LNCaP clone FGC (cell line): ENCODE measurements at regions not wholly inside any gene's neighbourhood (a gene's known extent, or its start where the extent isn't known, plus 50 kb on each side); places are given as distances from the start of the nearest gene placed in this dataset.
"Not testable (repeated sequence)": the region's sequence is repeated elsewhere in the genome, so short reads cannot be mapped to it uniquely, and the experiment has no call there.

Experiments used
- DNase-seq: peaks from one replicate; pipeline ENCODE4 v3.0.0-alpha.2; 2011; ENCODE audit warnings: low read depth
- H3K4me3 ChIP-seq: 2 replicates; pipeline ENCODE4 v1.5.1; 2011; ENCODE audit warnings: mild to moderate bottlenecking, low read depth, low read length, control low read depth
- CTCF ChIP-seq: IDR thresholded peaks from 2 replicates; pipeline ENCODE4 v1.5.1; 2012; ENCODE audit warnings: mild to moderate bottlenecking; ENCODE audit not compliant: control insufficient read depth, insufficient read depth; ENCODE audit errors: extremely low read depth

- no peak for TF ChIP-seq CTCF
- DNase-seq, result no peak
- H3K4me3 ChIP-seq, result no peak overlapping the region
These were observed 217.6 kb downstream of the CAAP1 start for GRCh38 chr9:26675035-26675434.

- DNase-seq, result no peak
- no peak for TF ChIP-seq CTCF
- H3K4me3 ChIP-seq, result no peak overlapping the region
These were observed 219.3 kb downstream of the CAAP1 start for GRCh38 chr9:26673261-26673660.

GRCh38 chr9:26669701-26670670 is 222.6 kb downstream of the CAAP1 start:
- DNase-seq, result no peak
- H3K4me3 ChIP-seq, result no peak overlapping the region

GRCh38 chr9:26667882-26668281 is 224.7 kb downstream of the CAAP1 start:
- no peak overlapping the region for H3K4me3 ChIP-seq
- DNase-seq, result no peak
- TF ChIP-seq CTCF, result no peak

More at GRCh38 chr9:26669701-26670670, 222.6 kb downstream of the CAAP1 start:
- TF ChIP-seq CTCF, result no peak

GRCh38 chr9:26665666-26666065 is 226.9 kb downstream of the CAAP1 start:
- TF ChIP-seq CTCF, result no peak
- H3K4me3 ChIP-seq, result no peak overlapping the region
- DNase-seq, result no peak

GRCh38 chr9:26664087-26664773 is 228.4 kb downstream of the CAAP1 start:
- not testable (repeated sequence) for DNase-seq, H3K4me3 ChIP-seq

GRCh38 chr9:26662476-26662875 is 230.1 kb downstream of the CAAP1 start:
- no peak overlapping the region for H3K4me3 ChIP-seq
- no peak for TF ChIP-seq CTCF
- DNase-seq, result no peak
